MCF 10A (cell line): ENCODE measurements at regions not wholly inside any gene's neighbourhood (a gene's known extent, or its start where the extent isn't known, plus 50 kb on each side); places are given as distances from the start of the nearest gene placed in this dataset.
A peak's percentile ranks its signal among the peaks of the same experiment; 100 is the strongest.

Experiments
- BruUV-seq: library from RNA; stranded (reverse); fragments of 400-500 nt; replicated peaks from 2 replicates; lab custom pipeline; 2021; lab: Mats Ljungman, UMichigan
- CTCF ChIA-PET: fragments of 300-600 bp; sonication (Branson Sonifier 250); formaldehyde crosslinking; extraction: SDS; loops from one replicate; lab custom pipeline; 2021; ENCODE audit warnings: antibody characterized with exemption, inconsistent platforms; lab: Yijun Ruan, JAX
- POLR2A ChIA-PET: fragments of 300-600, 350-650 bp; sonication (Branson Sonifier 250); formaldehyde crosslinking; extraction: SDS; loops from one replicate; lab custom pipeline; 2020; ENCODE audit warnings: antibody characterized with exemption, inconsistent platforms; lab: Yijun Ruan, JAX
- DNase-seq: peaks from one replicate; pipeline ENCODE4 v3.0.0-alpha.2; 2018; ENCODE audit not compliant: unreplicated experiment
- H3K27ac Mint-ChIP-seq: one replicate; pipeline ENCODE4 v1.8.0; 2022; ENCODE audit warnings: mild to moderate bottlenecking, low read depth, mixed read lengths; ENCODE audit not compliant: unreplicated experiment
- H3K27me3 Mint-ChIP-seq: one replicate; pipeline ENCODE4 v1.8.0; 2022; ENCODE audit warnings: mixed read lengths; ENCODE audit not compliant: insufficient read depth, unreplicated experiment
- H3K36me3 Mint-ChIP-seq: one replicate; pipeline ENCODE4 v1.8.0; 2022; ENCODE audit warnings: mild to moderate bottlenecking, moderate library complexity, mixed read lengths; ENCODE audit not compliant: insufficient read depth, unreplicated experiment
- H3K4me1 Mint-ChIP-seq: one replicate; pipeline ENCODE4 v1.8.0; 2022; ENCODE audit warnings: mixed read lengths; ENCODE audit not compliant: insufficient read depth, unreplicated experiment
- H3K4me3 Mint-ChIP-seq: one replicate; pipeline ENCODE4 v1.8.0; 2022; ENCODE audit warnings: mild to moderate bottlenecking, moderate library complexity, mixed read lengths; ENCODE audit not compliant: unreplicated experiment
- H3K9me3 Mint-ChIP-seq: one replicate; pipeline ENCODE4 v1.8.0; 2022; ENCODE audit warnings: mixed read lengths; ENCODE audit not compliant: unreplicated experiment
- CTCF ChIP-seq: fragments of 200-600 bp; IDR thresholded peaks from one replicate; pipeline ENCODE4 v1.8.0; 2022; ENCODE audit warnings: antibody characterized with exemption, mild to moderate bottlenecking; ENCODE audit not compliant: unreplicated experiment
- intact Hi-C: fragments of 100-400 bp; cut with micrococcal nuclease; formaldehyde crosslinking; loops from 2 replicates; pipeline ENCODE4 v1.14.1; 2022

GRCh38 chr1:99560207-99561040 lies 85.5 kb upstream of the PALMD start:
- Mint-ChIP-seq H3K4me1 (peaks cover 15% of the 10 kb centered on the region), H3K36me3 (no peaks in the 10 kb centered on the region), H3K27ac (no peak overlapping the region), H3K27me3 (no peaks in the 10 kb centered on the region), H3K9me3 (no peaks in the 10 kb centered on the region), H3K4me3 (no peak overlapping the region)
- CTCF ChIA-PET, result interaction anchor here (0.7 to 1.3 kb wide), 2 partner anchors 9 to 24 kb away, joined by 3 read pairs; no protein-coding TSS in a partner anchor
- TF ChIP-seq CTCF, result no peak
- intact Hi-C loops, result no loop called here
- DNase-seq, result no peak
- BruUV-seq, result no TSS peak
- POLR2A ChIA-PET, result interaction anchor here (0.6 to 1.8 kb wide), 3 partner anchors 14 to 336 kb away, joined by 4 to 6 read pairs (median 6); partner anchors contain the start of gene PALMD

GRCh38 chr1:99561952-99562351 lies 84.0 kb upstream of the PALMD start:
- Mint-ChIP-seq H3K4me3 (no peak overlapping the region), H3K36me3 (no peaks in the 10 kb centered on the region), H3K4me1 (peaks cover 20% of the 10 kb centered on the region), H3K27ac (no peak overlapping the region), H3K27me3 (no peaks in the 10 kb centered on the region), H3K9me3 (no peaks in the 10 kb centered on the region)
- no peak for TF ChIP-seq CTCF
- CTCF ChIA-PET, result interaction anchor here (0.6 kb wide), 1 partner anchor 24 kb away, joined by 4 read pairs; no protein-coding TSS in a partner anchor
- POLR2A ChIA-PET, result interaction anchor here (0.5 to 1.8 kb wide), 4 partner anchors 12 to 86 kb away, joined by 3 to 6 read pairs (median 4); partner anchors contain the start of gene PALMD
- no TSS peak for BruUV-seq
- intact Hi-C loops, result no loop called here
- no peak for DNase-seq

GRCh38 chr1:99565606-99566289 lies 80.2 kb upstream of the PALMD start:
- no TSS peak for BruUV-seq
- Mint-ChIP-seq H3K9me3 (no peaks in the 10 kb centered on the region), H3K27me3 (no peaks in the 10 kb centered on the region), H3K36me3 (no peaks in the 10 kb centered on the region), H3K27ac (no peak overlapping the region), H3K4me1 (peaks cover 5% of the 10 kb centered on the region), H3K4me3 (no peak overlapping the region)
- POLR2A ChIA-PET, result interaction anchor here (0.5 to 3.7 kb wide), 2 partner anchors 14 to 703 kb away, joined by 3 to 14 read pairs; no protein-coding TSS in a partner anchor
- intact Hi-C loops, result no loop called here
- no peak for TF ChIP-seq CTCF
- DNase-seq, result peak; percentile 26
- CTCF ChIA-PET, result interaction anchor here (0.6 to 1.5 kb wide), 2 partner anchors 12 to 309 kb away, joined by 3 to 4 read pairs; no protein-coding TSS in a partner anchor
